ENCODE measurements at regions not wholly inside any gene's neighbourhood (a gene's known extent, or its start where the extent isn't known, plus 50 kb on each side); places are given as distances from the start of the nearest gene placed in this dataset.

- no peak for TF ChIP-seq EZH2 (IDR thresholded peaks at IDR 0.05; ENCODE audit: low read length, missing control alignments)
- TF ChIP-seq, protein P1, sequence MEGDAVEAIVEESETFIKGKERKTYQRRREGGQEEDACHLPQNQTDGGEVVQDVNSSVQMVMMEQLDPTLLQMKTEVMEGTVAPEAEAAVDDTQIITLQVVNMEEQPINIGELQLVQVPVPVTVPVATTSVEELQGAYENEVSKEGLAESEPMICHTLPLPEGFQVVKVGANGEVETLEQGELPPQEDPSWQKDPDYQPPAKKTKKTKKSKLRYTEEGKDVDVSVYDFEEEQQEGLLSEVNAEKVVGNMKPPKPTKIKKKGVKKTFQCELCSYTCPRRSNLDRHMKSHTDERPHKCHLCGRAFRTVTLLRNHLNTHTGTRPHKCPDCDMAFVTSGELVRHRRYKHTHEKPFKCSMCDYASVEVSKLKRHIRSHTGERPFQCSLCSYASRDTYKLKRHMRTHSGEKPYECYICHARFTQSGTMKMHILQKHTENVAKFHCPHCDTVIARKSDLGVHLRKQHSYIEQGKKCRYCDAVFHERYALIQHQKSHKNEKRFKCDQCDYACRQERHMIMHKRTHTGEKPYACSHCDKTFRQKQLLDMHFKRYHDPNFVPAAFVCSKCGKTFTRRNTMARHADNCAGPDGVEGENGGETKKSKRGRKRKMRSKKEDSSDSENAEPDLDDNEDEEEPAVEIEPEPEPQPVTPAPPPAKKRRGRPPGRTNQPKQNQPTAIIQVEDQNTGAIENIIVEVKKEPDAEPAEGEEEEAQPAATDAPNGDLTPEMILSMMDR (conservative IDR thresholded peaks at IDR 0.05 in 1 of 2, IDR thresholded peaks at IDR 0.05 in 1 of 2; ENCODE audit: low read depth in 1 of 2, low read length in 2 of 2), result no peak
These were observed 55.4 kb upstream of the PSMA6 start for GRCh38 chr14:35236806-35237205.
